Left forelimb (tissue), 1 donor: ENCODE measurements at regions not wholly inside any gene's neighbourhood (a gene's known extent, or its start where the extent isn't known, plus 50 kb on each side); places are given as distances from the start of the nearest gene placed in this dataset.

Experiments used
- DNase-seq: peaks from one replicate; pipeline ENCODE4 v3.0.0-alpha.2; 2018; ENCODE audit warnings: low spot score

DNA sequence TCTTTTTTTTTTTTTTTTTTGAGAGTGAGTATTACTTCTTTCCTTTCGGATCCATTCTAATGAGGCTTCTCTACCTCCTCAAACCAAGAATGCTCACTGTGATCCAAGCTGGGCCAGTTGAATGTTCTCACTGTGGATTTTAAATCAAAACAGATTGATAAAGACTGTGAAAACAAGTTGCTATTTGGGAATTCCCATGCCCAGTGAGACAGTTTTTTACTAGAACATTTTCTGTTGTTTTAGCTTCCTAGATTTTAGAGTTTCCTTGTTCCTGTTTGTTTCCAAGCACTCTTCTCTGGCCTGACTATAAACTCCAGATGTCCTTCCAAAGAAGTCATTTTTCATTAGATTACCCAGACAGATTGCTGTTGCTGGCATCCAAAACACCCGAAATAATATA, 60.1 kb upstream of the GALNT15 start:
- no peak for DNase-seq

DNA sequence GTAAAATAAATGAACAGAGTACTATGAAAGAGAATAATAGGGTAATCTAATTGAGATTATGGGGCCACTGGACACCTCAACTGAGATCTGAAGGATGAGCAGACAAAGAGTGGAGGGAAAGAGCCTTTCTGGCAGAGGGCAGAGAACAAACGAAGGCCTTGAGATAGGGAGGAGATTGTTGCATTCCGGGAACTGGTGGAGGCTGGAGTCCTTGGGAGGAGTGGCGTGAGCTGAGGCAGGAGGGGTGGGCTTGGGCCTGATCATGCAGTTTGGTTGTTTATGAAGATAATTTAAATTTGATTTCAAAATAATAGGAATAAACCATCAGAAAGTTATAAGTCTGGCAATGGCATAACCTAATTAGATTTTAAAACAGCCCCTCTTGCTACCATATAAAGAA, 59.5 kb upstream of the GALNT15 start:
- no peak for DNase-seq

DNA sequence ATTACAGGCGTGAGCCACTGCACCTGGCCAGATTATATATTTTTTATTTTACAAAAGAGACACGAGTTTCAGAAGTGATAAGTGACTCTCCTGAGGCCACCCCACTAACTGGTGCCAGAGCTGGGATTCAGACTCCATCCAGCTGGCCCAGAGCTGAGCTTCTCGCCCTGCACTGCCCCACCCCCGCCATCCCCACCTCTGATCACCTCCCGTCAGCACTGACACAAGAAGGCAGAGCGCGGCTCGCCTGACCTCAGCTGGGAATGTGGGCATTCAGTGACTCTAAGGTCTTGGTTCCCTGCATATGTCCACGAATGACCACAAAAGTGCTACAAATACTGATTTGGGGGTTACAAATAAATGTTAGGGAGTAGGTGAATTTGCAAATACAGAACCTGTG, 56.1 kb upstream of the GALNT15 start:
- no peak for DNase-seq

DNA sequence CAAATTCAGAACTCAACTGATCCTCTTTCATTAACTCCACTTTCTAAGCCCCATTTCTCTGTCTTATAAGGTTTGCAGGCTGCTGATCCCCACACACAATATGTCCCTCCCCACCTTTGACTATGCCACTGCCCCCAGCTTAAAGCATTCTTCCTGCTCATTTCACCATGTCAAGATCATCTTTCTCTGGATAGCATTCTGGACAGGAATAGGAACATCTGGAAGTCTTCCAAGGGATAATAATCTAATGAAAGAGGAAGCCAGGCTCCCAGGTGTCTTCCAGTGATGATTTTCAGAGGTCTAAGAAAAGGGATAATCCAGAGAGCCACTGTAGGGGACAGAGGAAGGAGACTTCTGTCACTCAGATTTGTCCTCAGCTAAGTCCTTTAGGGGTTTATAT, 54.6 kb upstream of the GALNT15 start:
- DNase-seq = no peak

DNA sequence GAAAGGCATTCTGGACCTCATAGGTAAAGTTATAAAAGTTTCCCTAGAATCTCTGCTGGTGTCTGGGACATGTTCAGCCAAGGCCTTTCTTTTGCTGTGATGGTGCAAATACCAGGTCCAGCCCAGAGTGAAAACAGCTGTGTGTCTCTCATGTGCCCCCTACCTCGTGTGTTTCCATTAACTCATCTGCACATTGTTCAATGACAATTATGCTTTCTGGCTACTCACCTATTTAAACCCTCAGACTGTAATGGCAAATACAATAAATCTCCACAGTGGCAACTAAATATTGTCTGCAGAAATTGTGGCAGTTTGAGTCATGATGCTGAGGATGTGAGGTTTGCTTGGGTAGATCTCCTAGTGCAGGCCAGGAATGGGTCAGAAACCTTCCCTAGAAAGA, 53.1 kb upstream of the GALNT15 start:
- no peak for DNase-seq

DNA sequence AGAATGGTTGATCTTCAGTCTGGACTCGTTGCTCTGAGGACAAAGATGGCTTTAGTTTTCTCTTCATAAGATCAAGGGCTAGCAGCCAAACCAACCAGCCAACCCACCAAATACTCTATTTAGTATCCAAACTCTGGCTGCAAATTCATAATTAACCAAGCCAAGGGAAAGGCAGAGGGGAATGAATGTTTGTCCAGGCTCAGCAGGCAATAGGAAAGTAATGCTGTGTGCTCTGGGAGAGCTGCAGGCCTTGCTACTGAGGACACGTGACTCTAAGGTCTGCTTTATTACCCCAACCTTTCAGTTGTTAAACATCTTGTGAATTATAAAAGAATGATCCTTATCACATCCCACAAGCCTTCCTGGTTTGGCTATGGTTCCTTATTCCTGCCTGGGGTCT, 52.3 kb upstream of the GALNT15 start:
- no peak for DNase-seq

DNA sequence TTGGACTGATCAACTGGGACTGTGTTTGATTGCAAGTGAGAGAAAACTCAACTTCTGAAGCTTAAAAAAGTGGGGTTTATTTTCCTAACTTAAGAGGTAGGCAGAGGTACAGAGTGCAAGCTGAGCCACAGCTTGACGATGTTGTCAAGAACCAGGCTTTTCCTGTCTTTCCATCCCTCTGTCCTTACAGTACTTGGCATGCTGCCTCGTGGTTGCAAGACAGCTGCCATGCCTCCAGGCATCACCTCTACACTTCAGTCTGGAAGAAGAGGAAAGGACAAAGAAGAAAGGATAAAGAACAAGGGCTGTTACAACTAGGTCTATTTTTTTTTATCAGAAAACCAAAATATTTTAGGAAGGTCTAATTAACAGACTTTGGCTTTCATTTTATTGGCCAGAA, 51.8 kb upstream of the GALNT15 start:
- no peak for DNase-seq

DNA sequence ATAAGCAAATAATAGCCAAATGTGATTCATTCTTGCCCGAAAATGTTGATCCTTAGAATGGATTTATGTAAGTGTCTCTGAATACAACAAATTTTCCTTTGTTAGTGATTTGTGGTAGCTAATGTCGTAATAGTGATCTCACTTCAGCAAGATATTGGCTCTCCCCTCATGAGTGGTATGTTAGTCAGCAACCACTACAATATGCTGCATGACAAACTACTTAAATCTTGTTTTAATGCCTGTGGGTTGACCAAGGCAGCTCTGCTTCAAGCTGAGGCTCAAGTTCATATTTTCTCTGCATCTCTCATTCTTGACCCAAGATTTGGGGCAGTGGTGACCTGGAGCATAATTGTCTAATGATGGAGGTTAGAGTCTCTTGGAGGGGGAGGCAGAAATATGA, 49.8 kb upstream of the GALNT15 start:
- DNase-seq = no peak
